SK-N-SH (cell line): ENCODE measurements at regions not wholly inside any gene's neighbourhood (a gene's known extent, or its start where the extent isn't known, plus 50 kb on each side); places are given as distances from the start of the nearest gene placed in this dataset.

Source experiments
- CTCF ChIA-PET: fragments of 300-600, 350-600 bp; formaldehyde crosslinking; extraction: SDS; loops from one replicate; lab custom pipeline; 2021; lab: Yijun Ruan, JAX
- POLR2A ChIA-PET: fragments of 350-600 bp; sonication (Branson Sonifier 250); formaldehyde crosslinking; extraction: SDS; loops from one replicate; lab custom pipeline; 2020; ENCODE audit warnings: antibody characterized with exemption, inconsistent platforms; lab: Yijun Ruan, JAX
- DNase-seq: peaks from one replicate; pipeline ENCODE4 v3.0.0; 2012
- H2AFZ ChIP-seq: fragments of 200-600 bp; sonication (generic); 2 replicates; pipeline ENCODE4 v1.8.1; 2016; ENCODE audit warnings: antibody characterized with exemption, mild to moderate bottlenecking, low read depth
- H3F3A ChIP-seq: fragments of 200-600 bp; sonication (generic); replicated peaks from 2 replicates; pipeline ENCODE3; 2016; ENCODE audit warnings: antibody characterized with exemption, mild to moderate bottlenecking; ENCODE audit not compliant: insufficient read depth
- H3K27ac ChIP-seq, 2 experiments: fragments of 200-500 bp in 1 of 2; fragments of 200-600 bp in 1 of 2; sonication (Bioruptor generic) in 1 of 2; sonication (generic), shearing (Covaris generic) in 1 of 2; 2 replicates each; pipeline versions ENCODE4 v1.5.1 to v1.6.1; 2014 to 2016; ENCODE audit warnings: low read depth in 2 of 2, inconsistent platforms in 1 of 2, low read length in 1 of 2, mild to moderate bottlenecking in 1 of 2, mixed read lengths in 1 of 2
- H3K27me3 ChIP-seq: fragments of 200-600 bp; sonication (generic), shearing (Covaris generic); 2 replicates; pipeline ENCODE4 v1.6.1; 2016; ENCODE audit warnings: mixed run types; ENCODE audit not compliant: insufficient read depth
- H3K36me3 ChIP-seq, 2 experiments: fragments of 200-500 bp in 1 of 2; fragments of 200-600 bp in 1 of 2; sonication (Bioruptor generic) in 1 of 2; sonication (generic) in 1 of 2; replicated peaks in 1 of 2; 2 replicates each; pipeline versions ENCODE3 to v1.5.1; 2014 to 2016; ENCODE audit warnings: low read length in 1 of 2, mild to moderate bottlenecking in 1 of 2; ENCODE audit not compliant: insufficient read depth in 2 of 2, control insufficient read depth in 1 of 2
- H3K4me1 ChIP-seq, 2 experiments: fragments of 200-500 bp in 1 of 2; fragments of 200-600 bp in 1 of 2; sonication (Bioruptor generic) in 1 of 2; sonication (generic), shearing (Covaris generic) in 1 of 2; 2 replicates each; pipeline versions ENCODE4 v1.5.1 to v1.6.1; 2014 to 2016; ENCODE audit warnings: low read depth in 1 of 2, low read length in 1 of 2, mixed run types in 1 of 2; ENCODE audit not compliant: insufficient read depth in 2 of 2, control insufficient read depth in 1 of 2
- H3K4me2 ChIP-seq: fragments of 200-600 bp; sonication (generic), shearing (Covaris generic); 2 replicates; pipeline ENCODE4 v1.6.1; 2017; ENCODE audit warnings: mixed run types
- H3K4me3 ChIP-seq, 2 experiments: fragments of 200-500 bp in 1 of 2; fragments of 200-600 bp in 1 of 2; sonication (Bioruptor generic) in 1 of 2; sonication (generic), shearing (Covaris generic) in 1 of 2; 2 replicates each; pipeline versions ENCODE4 v1.5.1 to v1.8.1; 2014 to 2016; ENCODE audit warnings: low read depth in 2 of 2, inconsistent platforms in 1 of 2, low read length in 1 of 2, mild to moderate bottlenecking in 1 of 2, mixed read lengths in 1 of 2, moderate library complexity in 1 of 2
- H3K79me2 ChIP-seq: fragments of 200-600 bp; sonication (generic); 2 replicates; pipeline ENCODE4 v1.8.1; 2017; ENCODE audit warnings: mild to moderate bottlenecking; ENCODE audit not compliant: insufficient read depth
- H3K9ac ChIP-seq: fragments of 200-600 bp; sonication (generic); 2 replicates; pipeline ENCODE4 v1.6.1; 2017; ENCODE audit warnings: mixed run types
- H3K9me2 ChIP-seq: fragments of 200-600 bp; sonication (generic); 2 replicates; pipeline ENCODE4 v1.6.1; 2017; ENCODE audit warnings: mixed run types
- H3K9me3 ChIP-seq: fragments of 200-600 bp; sonication (generic); 2 replicates; pipeline ENCODE4 v1.6.1; 2017; ENCODE audit warnings: mixed run types, mild to moderate bottlenecking, moderate library complexity
- H4K20me1 ChIP-seq: fragments of 200-600 bp; sonication (generic); 2 replicates; pipeline ENCODE4 v1.6.1; 2017; ENCODE audit warnings: mild to moderate bottlenecking, mixed run types; ENCODE audit not compliant: insufficient read depth
- EP300 ChIP-seq, 2 experiments: IDR thresholded peaks; 2 replicates each; pipeline versions ENCODE4 v1.4.0 to v1.6.1; 2012; ENCODE audit warnings: borderline replicate concordance in 1 of 2, low read depth in 1 of 2, low read length in 1 of 2
- EZH2phosphoT487 ChIP-seq: fragments of 200-600 bp; sonication (generic); IDR thresholded peaks from 2 replicates; pipeline ENCODE4 v1.6.1; 2017; ENCODE audit warnings: low read depth, mixed run types, mild to moderate bottlenecking, antibody characterized with exemption, moderate library complexity, borderline replicate concordance
- GATA2 ChIP-seq: sonication (generic); formaldehyde crosslinking; IDR thresholded peaks from 2 replicates; pipeline ENCODE4 v1.5.0; 2020; ENCODE audit warnings: mild to moderate bottlenecking, missing genetic modification reagents
- MXI1 ChIP-seq: IDR thresholded peaks from 2 replicates; pipeline ENCODE4 v1.6.1; 2012; ENCODE audit warnings: mild to moderate bottlenecking, low read depth, low read length, improper control_type of control experiment
- NRF1 ChIP-seq: IDR thresholded peaks from 2 replicates; pipeline ENCODE4 v1.6.1; 2012; ENCODE audit warnings: low read depth, mild to moderate bottlenecking, low read length
- POLR2AphosphoS5 ChIP-seq: IDR thresholded peaks from 2 replicates; pipeline ENCODE4 v1.6.1; 2012; ENCODE audit warnings: low read depth, low read length
- REST ChIP-seq: IDR thresholded peaks from 2 replicates; pipeline ENCODE4 v1.6.1; 2012; ENCODE audit warnings: mild to moderate bottlenecking, low read depth, low read length, moderate library complexity
- SMC3 ChIP-seq: IDR thresholded peaks from 2 replicates; pipeline ENCODE4 v1.6.1; 2012; ENCODE audit warnings: low read depth, low read length, improper control_type of control experiment
- USF1 ChIP-seq: IDR thresholded peaks from 2 replicates; pipeline ENCODE4 v1.4.0; 2012; ENCODE audit warnings: low read depth, borderline replicate concordance
- USF2 ChIP-seq: fragments of 150-350 bp; IDR thresholded peaks from 2 replicates; pipeline ENCODE4 v1.6.1; 2017; ENCODE audit warnings: antibody characterized with exemption, low read length, low read depth, borderline replicate concordance
- WGBS: methylation state at CpG from one replicate; pipeline ENCODE4 v1.1.6; 2017; ENCODE audit warnings: low lambda C conversion rate; 5-methylcytosine and 5-hydroxymethylcytosine counted together

GRCh38 chr5:118565335-118565971 is 422.9 kb downstream of the DTWD2 start (continued):
- no peak for TF ChIP-seq USF2
- TF ChIP-seq GATA2 (CRISPR knock-in tag): no peak

GRCh38 chr5:118561971-118562370 is 426.4 kb downstream of the DTWD2 start:
- no peak for DNase-seq
- Histone ChIP-seq H3K9me3 (no peaks in the 10 kb centered on the region), H2AFZ (no peak overlapping the region), H3K4me3 (no peak overlapping the region), H3K79me2 (no peaks in the 10 kb centered on the region), H4K20me1 (no peaks in the 10 kb centered on the region), H3K9ac (no peak overlapping the region), H3K4me1 (no peaks in the 10 kb centered on the region), H3K4me2 (no peak overlapping the region), H3K27ac (no peak overlapping the region), H3F3A (no peaks in the 10 kb centered on the region), H3K36me3 (no peaks in the 10 kb centered on the region), H3K9me2 (no peaks in the 10 kb centered on the region), H3K27me3 (no peaks in the 10 kb centered on the region)
- POLR2A ChIA-PET: no interaction called here
- WGBS: 61% methylated on average over 3 of the region's 3 CpGs
- CTCF ChIA-PET: no interaction called here
- TF ChIP-seq REST (no peak), EP300 (IDR thresholded peaks at IDR 0.05; ENCODE audit: borderline replicate concordance in 1 of 2, low read depth in 1 of 2, low read length in 1 of 2) (no peak)

- Histone ChIP-seq H3K4me2 (no peak overlapping the region), H3K9me2 (no peaks in the 10 kb centered on the region), H2AFZ (no peak overlapping the region), H3K79me2 (no peaks in the 10 kb centered on the region), H3F3A (no peaks in the 10 kb centered on the region), H4K20me1 (no peaks in the 10 kb centered on the region), H3K36me3 (no peaks in the 10 kb centered on the region), H3K9me3 (no peaks in the 10 kb centered on the region), H3K4me3 (no peak overlapping the region), H3K27ac (no peak overlapping the region), H3K4me1 (no peaks in the 10 kb centered on the region), H3K9ac (no peak overlapping the region), H3K27me3 (no peaks in the 10 kb centered on the region)
- ChIA-PET POLR2A (no interaction called here), CTCF (no interaction called here)
- DNase-seq: no peak
- TF ChIP-seq REST (no peak), NRF1 (no peak), SMC3 (no peak), POLR2AphosphoS5 (no peak), USF1 (no peak), EZH2phosphoT487 (no peak), MXI1 (no peak)
Measured at GRCh38 chr5:118561235-118561634, 427.1 kb downstream of the DTWD2 start.
